Endodermal cell (in vitro differentiated cells): ENCODE measurements at regions not wholly inside any gene's neighbourhood (a gene's known extent, or its start where the extent isn't known, plus 50 kb on each side); places are given as distances from the start of the nearest gene placed in this dataset.

Experiments
- DNase-seq: peaks from one replicate; pipeline ENCODE4 v3.0.0-alpha.2; 2017
- H3K27ac ChIP-seq: 2 replicates; pipeline ENCODE4 v1.5.1; 2013; ENCODE audit warnings: mild to moderate bottlenecking, low read depth, low read length, moderate library complexity
- H3K27me3 ChIP-seq: 2 replicates; pipeline ENCODE4 v1.6.1; 2013; ENCODE audit warnings: mild to moderate bottlenecking, low read length, moderate library complexity; ENCODE audit not compliant: insufficient read depth, control insufficient read depth, poor library complexity, severe bottlenecking
- H3K36me3 ChIP-seq: 2 replicates; pipeline ENCODE4 v1.7.0; 2013; ENCODE audit warnings: mild to moderate bottlenecking, low read length, moderate library complexity; ENCODE audit not compliant: control insufficient read depth, insufficient read depth
- H3K4me1 ChIP-seq: one replicate; pipeline ENCODE4 v1.7.0; 2013; ENCODE audit warnings: low read length; ENCODE audit not compliant: control insufficient read depth, insufficient read depth
- H3K4me3 ChIP-seq: 2 replicates; pipeline ENCODE4 v1.5.1; 2013; ENCODE audit warnings: mild to moderate bottlenecking, low read length, moderate library complexity
- H3K9ac ChIP-seq: 2 replicates; pipeline ENCODE4 v1.6.1; 2013; ENCODE audit warnings: mild to moderate bottlenecking, low read length, moderate library complexity; ENCODE audit not compliant: poor library complexity, severe bottlenecking; ENCODE audit errors: extremely low read depth
- H3K9me3 ChIP-seq: 2 replicates; pipeline ENCODE4 v1.6.1; 2013; ENCODE audit warnings: mild to moderate bottlenecking, low read length, moderate library complexity; ENCODE audit not compliant: control insufficient read depth
- H3K27ac Mint-ChIP-seq: 2 replicates; pipeline ENCODE4 v1.8.0; 2020; ENCODE audit warnings: mixed read lengths
- H3K27me3 Mint-ChIP-seq: 2 replicates; pipeline ENCODE4 v1.8.0; 2021; ENCODE audit warnings: mild to moderate bottlenecking, mixed read lengths; ENCODE audit not compliant: insufficient read depth
- H3K36me3 Mint-ChIP-seq: 2 replicates; pipeline ENCODE4 v1.8.0; 2020; ENCODE audit warnings: low read depth, mixed read lengths
- H3K4me1 Mint-ChIP-seq: 2 replicates; pipeline ENCODE4 v1.8.0; 2020; ENCODE audit warnings: mixed read lengths
- H3K4me3 Mint-ChIP-seq: 2 replicates; pipeline ENCODE4 v1.8.0; 2020; ENCODE audit warnings: mild to moderate bottlenecking, moderate library complexity, mixed read lengths
- H3K9me3 Mint-ChIP-seq: 2 replicates; pipeline ENCODE4 v1.8.0; 2020; ENCODE audit warnings: mild to moderate bottlenecking, mixed read lengths
- CTCF ChIP-seq: fragments of 200-600 bp; sonication (generic); conservative IDR thresholded peaks from 2 replicates; pipeline ENCODE4 v1.5.0; 2021; ENCODE audit warnings: antibody characterized with exemption, mild to moderate bottlenecking
- WGBS, 2 experiments: methylation state at CpG; one replicate each; pipeline versions ENCODE4 v1.1.5 to v1.1.7; 2013; ENCODE audit warnings: missing lambda C conversion rate in 2 of 2, mixed read lengths in 1 of 2; ENCODE audit not compliant: insufficient coverage in 1 of 2, insufficient read length in 1 of 2; 5-methylcytosine and 5-hydroxymethylcytosine counted together

GRCh38 chr4:178140326-178140915 lies 698.2 kb upstream of the AGA start:
- no peaks in the 10 kb centered on the region for H3K4me1 ChIP-seq
- no peaks in the 10 kb centered on the region for H3K27me3 ChIP-seq
- Mint-ChIP-seq H3K4me1 (no peaks in the 10 kb centered on the region), H3K4me3 (no peak overlapping the region), H3K27me3 (no peaks in the 10 kb centered on the region), H3K9me3 (no peaks in the 10 kb centered on the region), H3K27ac (no peak overlapping the region), H3K36me3 (no peaks in the 10 kb centered on the region)
- H3K27ac ChIP-seq: no peak overlapping the region
- H3K36me3 ChIP-seq: no peaks in the 10 kb centered on the region
- no peak for DNase-seq
- WGBS, 2 experiments: 89 to 95% methylated on average over 10 to 11 of the region's 11 CpGs
- TF ChIP-seq CTCF: no peak
- H3K9me3 ChIP-seq: no peaks in the 10 kb centered on the region
- H3K9ac ChIP-seq: no peak overlapping the region
- H3K4me3 ChIP-seq: no peak overlapping the region

DNA sequence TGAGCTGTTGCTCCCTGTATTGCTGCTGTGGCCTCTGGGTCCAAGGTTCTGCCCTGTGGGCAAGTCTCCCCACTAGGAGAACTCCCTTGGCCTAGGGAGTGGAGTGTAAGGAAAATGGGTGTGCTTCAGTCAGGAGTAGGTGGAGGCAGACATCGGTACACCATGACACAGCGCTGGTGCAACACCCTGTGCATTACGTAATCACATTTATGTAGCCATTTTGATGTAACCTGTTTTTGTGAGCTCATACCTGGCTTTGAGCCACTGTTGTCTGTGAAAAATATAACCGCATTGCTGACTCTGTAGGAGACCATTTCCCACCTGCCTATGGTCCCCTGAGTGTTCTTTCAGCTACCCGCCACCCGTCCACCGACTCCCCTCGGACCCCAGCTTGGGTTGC lies 700.5 kb upstream of the AGA start:
- no peaks in the 10 kb centered on the region for H3K4me1 Mint-ChIP-seq
- no peaks in the 10 kb centered on the region for H3K4me1 ChIP-seq
- H3K4me3 ChIP-seq: no peak overlapping the region
- H3K27ac ChIP-seq: no peak overlapping the region
- no peak for TF ChIP-seq CTCF
- H3K36me3 Mint-ChIP-seq: no peaks in the 10 kb centered on the region
- H3K4me3 Mint-ChIP-seq: no peak overlapping the region
- H3K9ac ChIP-seq: no peak overlapping the region
- H3K27me3 Mint-ChIP-seq: no peaks in the 10 kb centered on the region
- no peaks in the 10 kb centered on the region for H3K36me3 ChIP-seq
- no peaks in the 10 kb centered on the region for H3K9me3 Mint-ChIP-seq
- no peak for DNase-seq
- WGBS, 2 experiments: 95 to 100% methylated on average over 4 to 8 of the region's 8 CpGs
- no peaks in the 10 kb centered on the region for H3K27me3 ChIP-seq
- H3K9me3 ChIP-seq: no peaks in the 10 kb centered on the region
- H3K27ac Mint-ChIP-seq: no peak overlapping the region

DNA sequence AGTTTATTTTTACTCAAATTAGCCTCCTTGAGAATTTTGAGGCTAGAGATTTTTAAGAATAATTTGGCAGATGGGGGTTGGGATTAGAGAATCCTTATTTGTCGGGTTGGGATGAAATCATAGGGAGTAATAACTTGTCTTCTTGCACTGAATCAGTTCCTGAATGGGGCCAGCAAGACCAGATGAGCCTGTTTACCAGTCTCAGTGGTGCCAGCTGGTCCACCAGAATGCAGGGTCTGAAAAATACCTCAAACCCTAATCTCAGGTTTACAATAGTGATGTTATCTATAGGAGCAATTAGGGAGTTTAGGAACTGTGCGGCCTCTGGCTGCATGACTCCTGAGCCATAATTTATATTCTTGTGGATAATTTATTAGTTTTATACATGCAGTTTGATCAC lies 705.9 kb upstream of the AGA start:
- H3K36me3 Mint-ChIP-seq: no peaks in the 10 kb centered on the region
- H3K27ac Mint-ChIP-seq: no peak overlapping the region
- no peak for DNase-seq
- Histone ChIP-seq H3K9ac (no peak overlapping the region), H3K27ac (no peak overlapping the region), H3K4me1 (no peaks in the 10 kb centered on the region), H3K4me3 (no peak overlapping the region), H3K36me3 (no peaks in the 10 kb centered on the region), H3K27me3 (no peaks in the 10 kb centered on the region), H3K9me3 (no peaks in the 10 kb centered on the region)
- H3K4me1 Mint-ChIP-seq: no peaks in the 10 kb centered on the region
- no peak for TF ChIP-seq CTCF
- no peaks in the 10 kb centered on the region for H3K9me3 Mint-ChIP-seq
- no peaks in the 10 kb centered on the region for H3K27me3 Mint-ChIP-seq
- no peak overlapping the region for H3K4me3 Mint-ChIP-seq
- WGBS, 2 experiments: 96 to 100% methylated on average over 1 to 2 of the region's 2 CpGs
